Gastrocnemius medialis (tissue), 4 donors: ENCODE measurements at regions not wholly inside any gene's neighbourhood (a gene's known extent, or its start where the extent isn't known, plus 50 kb on each side); places are given as distances from the start of the nearest gene placed in this dataset.

Source experiments
- POLR2A ChIP-seq, 2 donors: fragments of 450-650 bp; IDR thresholded peaks; one replicate each; pipeline ENCODE4 v1.6.1; 2017; ENCODE audit warnings: antibody characterized with exemption in 2 of 2, mild to moderate bottlenecking in 2 of 2, moderate library complexity in 2 of 2
- TF ChIP-seq, protein P1 (sequence below), 5 experiments: fragments of 450-650 bp in 3 of 5; fragments of 200-600 bp in 2 of 5; sonication (generic) in 2 of 5; IDR thresholded peaks in 4 of 5; conservative IDR thresholded peaks in 1 of 5; 1 replicate in 4 of 5; 2 replicates in 1 of 5; pipeline ENCODE4 v1.5.1; 2016 to 2019; ENCODE audit warnings: antibody characterized with exemption in 5 of 5, mild to moderate bottlenecking in 3 of 5, moderate library complexity in 3 of 5

DNA sequence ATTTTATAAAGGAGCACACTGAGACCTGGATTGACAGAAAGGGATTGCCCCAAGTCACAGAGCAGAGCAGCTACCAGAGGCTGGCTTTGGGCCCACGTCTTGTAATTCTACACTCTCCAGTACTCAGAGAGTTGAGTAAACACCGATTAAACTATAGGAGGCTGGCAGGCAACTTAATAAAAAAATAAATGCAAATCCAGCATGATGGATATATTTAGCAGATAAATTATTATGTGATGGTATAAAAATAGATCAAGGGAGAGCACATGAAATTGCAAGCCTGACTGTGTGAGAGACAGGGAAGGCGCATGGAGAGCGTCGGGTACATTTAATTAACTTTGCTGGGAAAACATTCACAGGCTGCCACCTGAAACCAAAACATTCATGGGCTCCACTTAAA lies 87.7 kb upstream of the CCL2 start:
- TF ChIP-seq, protein P1, sequence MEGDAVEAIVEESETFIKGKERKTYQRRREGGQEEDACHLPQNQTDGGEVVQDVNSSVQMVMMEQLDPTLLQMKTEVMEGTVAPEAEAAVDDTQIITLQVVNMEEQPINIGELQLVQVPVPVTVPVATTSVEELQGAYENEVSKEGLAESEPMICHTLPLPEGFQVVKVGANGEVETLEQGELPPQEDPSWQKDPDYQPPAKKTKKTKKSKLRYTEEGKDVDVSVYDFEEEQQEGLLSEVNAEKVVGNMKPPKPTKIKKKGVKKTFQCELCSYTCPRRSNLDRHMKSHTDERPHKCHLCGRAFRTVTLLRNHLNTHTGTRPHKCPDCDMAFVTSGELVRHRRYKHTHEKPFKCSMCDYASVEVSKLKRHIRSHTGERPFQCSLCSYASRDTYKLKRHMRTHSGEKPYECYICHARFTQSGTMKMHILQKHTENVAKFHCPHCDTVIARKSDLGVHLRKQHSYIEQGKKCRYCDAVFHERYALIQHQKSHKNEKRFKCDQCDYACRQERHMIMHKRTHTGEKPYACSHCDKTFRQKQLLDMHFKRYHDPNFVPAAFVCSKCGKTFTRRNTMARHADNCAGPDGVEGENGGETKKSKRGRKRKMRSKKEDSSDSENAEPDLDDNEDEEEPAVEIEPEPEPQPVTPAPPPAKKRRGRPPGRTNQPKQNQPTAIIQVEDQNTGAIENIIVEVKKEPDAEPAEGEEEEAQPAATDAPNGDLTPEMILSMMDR (IDR thresholded peaks at IDR 0.05 in 4 of 5, conservative IDR thresholded peaks at IDR 0.05 in 1 of 5) = no peak
- no peak for TF ChIP-seq POLR2A (IDR thresholded peaks at IDR 0.05)
